Middle frontal gyrus (tissue), 1 donor: ENCODE measurements at regions not wholly inside any gene's neighbourhood (a gene's known extent, or its start where the extent isn't known, plus 50 kb on each side); places are given as distances from the start of the nearest gene placed in this dataset.
"Not testable (repeated sequence)": the region's sequence is repeated elsewhere in the genome, so short reads cannot be mapped to it uniquely, and the experiment has no call there.

Source experiments
- DNase-seq: peaks from one replicate; pipeline ENCODE4 v3.0.0-alpha.2; 2015; ENCODE audit warnings: low spot score; ENCODE audit errors: extremely low spot score

DNA sequence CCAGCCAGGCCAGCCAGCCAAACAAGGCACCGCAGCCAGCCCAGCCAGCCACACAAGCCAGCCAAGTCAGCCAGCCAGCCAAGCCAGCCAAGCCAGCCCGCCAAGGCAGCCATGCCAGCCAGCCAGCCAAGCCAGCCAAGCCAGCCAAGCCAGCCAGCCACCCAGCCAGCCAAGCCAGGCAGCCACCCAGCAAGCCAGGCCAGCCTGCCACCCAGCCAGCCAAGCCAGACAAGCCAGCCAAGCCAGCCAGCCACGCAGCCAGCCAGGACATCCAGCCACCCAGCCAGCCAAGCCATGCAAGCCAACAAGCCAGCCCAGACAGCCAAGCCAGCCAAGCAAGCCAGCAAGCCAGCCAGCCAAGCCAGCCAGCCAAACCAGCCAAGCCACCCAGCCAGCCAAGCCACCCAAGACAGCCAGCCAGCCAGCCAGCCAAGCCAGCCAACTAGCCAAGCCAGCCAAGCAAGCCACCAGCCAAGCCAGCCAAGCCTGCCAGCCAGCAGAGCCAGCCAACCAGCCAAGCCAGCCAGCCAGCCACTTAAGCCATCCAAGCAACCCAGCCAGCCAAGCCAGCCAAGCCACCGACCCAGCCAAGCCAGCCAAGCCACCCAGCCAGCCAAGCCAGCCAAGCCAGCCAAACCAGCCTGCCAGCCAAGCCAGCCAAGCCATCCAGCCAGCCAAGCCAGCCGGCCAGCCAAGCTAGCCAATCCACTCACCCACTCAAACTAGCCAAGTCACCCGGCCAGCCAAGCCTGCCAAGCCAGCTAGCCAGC is 341.3 kb upstream of the PLGLB2 start:
- DNase-seq = not testable (repeated sequence)

- not testable (repeated sequence) for DNase-seq
Measured at GRCh38 chr2:87409601-87410000, 338.3 kb upstream of the PLGLB2 start.

DNA sequence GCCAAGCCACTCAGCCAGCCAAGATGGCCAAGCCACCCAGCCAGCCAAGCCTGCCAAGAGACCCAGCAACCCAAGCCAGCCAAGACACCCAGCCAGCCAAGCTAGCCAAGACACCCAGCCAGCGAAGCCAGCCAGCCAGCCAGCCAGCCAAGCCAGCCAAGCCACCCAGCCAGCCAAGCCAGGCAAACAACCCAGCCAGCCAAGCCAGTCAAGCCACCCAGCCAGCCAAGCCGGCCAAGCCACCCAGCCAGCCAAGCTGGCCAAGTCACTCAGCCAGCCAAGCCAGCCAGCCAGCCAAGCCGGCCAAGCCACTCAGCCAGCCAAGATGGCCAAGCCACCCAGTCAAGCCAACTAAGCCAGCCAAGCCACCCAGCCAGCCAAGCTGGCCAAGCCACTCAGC is 337.5 kb upstream of the PLGLB2 start:
- not testable (repeated sequence) for DNase-seq

DNA sequence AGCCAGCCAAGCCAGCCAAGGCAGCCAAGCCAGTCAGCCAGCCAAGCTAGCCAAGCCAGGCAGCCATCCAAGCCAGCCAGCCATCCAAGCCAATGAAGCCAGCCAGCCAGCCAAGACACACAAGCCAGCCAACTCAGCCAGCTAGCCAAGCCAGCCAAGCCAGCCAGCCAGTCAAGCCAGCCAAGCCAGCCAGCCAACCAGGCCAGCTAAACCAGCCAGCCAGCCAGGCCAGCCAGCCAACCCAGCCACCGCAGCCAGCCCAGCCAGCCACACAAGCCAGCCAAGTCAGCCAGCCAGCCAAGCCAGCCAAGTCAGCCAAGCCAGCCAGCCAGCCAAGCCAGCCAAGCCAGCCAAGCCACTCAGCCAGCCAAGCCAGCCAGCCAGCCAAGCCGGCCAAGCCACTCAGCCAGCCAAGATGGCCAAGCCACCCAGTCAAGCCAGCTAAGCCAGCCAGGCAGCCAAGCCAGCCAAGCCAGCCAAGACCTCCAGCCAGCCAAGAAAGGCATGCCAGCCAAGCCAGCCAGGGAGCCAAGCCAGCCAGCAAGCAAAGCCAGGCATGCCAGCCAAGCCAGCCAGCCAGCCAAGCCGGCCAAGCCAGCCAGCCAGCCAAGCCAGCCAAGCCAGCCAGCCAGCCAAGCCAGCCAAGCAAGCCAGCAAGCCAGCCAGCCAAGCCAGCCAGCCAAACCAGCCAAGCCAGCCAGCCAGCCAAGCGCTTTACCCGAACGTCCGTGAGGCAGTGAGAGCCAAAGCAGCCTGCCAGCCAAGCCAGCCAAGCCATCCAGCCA is 335.7 kb upstream of the PLGLB2 start:
- not testable (repeated sequence) for DNase-seq

DNA sequence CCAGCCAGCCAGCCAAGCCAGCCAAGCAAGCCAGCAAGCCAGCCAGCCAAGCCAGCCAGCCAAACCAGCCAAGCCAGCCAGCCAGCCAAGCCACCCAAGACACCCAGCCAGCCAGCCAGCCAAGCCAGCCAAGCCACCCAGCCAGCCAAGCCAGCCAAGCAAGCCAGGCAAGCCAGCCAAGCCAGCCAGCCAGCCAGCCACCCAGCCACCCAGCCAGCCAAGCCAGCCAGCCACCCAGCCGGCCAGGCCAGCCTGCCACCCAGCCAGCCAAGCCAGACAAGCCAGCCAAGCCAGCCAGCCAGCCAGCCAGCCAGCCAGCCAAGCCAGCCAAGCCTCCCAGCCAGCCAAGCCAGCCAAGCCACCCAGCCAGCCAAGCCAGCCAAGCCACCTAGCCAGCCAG is 333.6 kb upstream of the PLGLB2 start:
- DNase-seq = not testable (repeated sequence)

DNA sequence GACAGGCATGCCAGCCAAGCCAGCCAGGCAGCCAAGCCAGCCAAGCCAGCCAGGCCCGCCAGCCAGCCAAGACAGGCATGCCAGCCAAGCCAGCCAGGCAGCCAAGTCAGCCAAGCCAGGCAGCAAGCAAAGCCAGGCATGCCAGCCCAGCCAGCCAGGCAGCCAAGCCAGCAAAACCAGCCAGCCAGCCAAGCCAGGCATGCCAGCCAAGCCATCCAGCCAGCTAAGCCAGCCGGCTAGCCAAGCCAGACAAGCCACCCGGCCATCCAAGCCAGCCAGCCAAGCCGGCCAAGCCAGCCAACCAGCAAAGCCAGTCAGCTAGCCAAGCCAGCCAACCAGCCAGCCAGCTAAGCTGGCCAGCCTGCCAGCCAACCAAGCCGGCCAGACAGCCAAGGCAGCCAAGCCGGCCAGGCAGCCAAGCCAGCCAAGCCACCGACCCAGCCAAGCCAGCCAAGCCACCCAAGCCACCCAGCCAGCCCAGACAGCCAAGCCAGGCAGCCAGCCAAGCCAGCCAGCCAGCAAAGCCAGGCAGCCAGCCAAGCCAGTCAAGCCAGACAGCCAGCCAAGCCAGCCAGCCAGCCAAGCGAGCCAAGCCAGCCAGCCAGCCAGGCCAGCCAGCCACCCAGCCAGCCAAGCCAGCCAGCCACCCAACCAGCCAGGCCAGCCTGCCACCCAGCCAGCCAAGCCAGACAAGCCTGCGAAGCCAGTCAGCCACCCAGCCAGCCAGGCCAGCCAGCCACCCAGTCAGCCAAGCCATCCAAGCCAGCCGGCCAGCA is 332.9 kb upstream of the PLGLB2 start:
- DNase-seq = not testable (repeated sequence)

GRCh38 chr2:87415586-87416265 is 332.2 kb upstream of the PLGLB2 start:
- DNase-seq = not testable (repeated sequence)

- DNase-seq = not testable (repeated sequence)
Measured at GRCh38 chr2:87416266-87416592, 331.7 kb upstream of the PLGLB2 start.

DNA sequence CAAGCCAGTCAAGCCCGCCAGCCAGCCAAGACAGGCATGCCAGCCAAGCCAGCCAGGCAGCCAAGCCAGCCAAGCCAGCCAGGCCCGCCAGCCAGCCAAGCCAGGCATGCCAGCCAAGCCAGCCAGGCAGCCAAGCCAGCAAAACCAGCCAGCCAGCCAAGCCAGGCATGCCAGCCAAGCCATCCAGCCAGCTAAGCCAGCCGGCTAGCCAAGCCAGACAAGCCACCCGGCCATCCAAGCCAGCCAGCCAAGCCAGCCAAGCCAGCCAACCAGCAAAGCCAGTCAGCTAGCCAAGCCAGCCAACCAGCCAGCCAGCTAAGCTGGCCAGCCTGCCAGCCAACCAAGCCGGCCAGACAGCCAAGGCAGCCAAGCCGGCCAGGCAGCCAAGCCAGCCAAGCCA is 330.7 kb upstream of the PLGLB2 start:
- not testable (repeated sequence) for DNase-seq

DNA sequence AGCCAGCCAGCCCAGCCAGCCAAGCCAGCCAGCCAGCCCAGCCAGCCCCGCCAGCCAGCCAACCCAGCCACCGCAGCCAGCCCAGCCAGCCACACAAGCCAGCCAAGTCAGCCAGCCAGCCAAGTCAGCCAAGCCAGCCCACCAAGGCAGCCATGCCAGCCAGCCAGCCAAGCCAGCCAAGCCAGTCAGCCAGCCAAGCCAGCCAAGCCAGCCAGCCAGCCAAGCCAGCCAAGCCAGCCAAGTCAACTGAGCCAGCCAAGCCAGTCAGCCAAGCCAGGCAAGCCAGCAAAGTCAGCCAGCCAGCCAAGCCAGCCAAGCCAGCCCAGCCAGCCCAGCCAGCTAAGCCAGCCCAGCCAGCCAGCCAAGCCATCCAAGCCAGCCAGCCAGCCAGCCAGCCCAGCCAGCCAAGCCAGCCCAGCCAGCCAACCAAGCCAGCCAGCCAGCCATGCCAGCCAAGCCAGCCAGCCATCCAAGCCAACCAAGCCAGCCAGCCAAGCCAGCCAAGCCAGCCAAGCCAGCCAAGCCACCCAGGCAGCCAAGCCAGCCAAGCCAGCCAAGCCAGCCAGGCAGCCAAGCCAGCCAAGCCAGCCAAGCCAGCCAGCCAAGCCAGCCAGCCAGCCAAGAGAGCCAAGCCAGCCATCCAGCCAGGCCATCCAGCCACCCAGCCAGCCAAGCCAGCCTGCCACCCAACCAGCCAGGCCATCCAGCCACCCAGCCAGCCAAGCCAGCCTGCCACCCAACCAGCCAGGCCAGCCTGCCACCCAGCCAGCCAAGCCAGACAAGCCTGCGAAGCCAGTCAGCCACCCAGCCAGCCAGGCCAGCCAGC is 329.9 kb upstream of the PLGLB2 start:
- DNase-seq = not testable (repeated sequence)

- DNase-seq = not testable (repeated sequence)
Measured at GRCh38 chr2:87418823-87419822, 328.8 kb upstream of the PLGLB2 start.

DNA sequence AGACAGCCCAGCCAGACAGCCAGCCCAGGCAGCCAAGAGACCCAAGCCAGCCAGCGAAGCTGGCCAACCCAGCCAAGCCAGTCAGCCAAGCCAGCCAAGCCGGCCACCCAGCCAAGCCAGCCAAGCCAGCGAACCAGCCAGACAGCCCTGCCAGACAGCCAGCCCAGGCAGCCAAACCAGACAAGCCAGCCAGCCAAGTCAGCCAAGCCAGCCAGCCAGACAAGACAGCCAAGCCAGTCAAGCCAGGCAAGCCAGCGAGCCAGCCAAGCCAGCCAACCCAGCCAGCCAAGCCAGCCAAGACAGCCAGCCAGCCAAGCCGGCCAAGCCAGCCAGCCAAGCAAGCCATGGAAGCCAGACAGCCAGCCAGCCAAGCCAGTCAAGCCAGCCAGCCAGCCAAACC is 327.9 kb upstream of the PLGLB2 start:
- not testable (repeated sequence) for DNase-seq

GRCh38 chr2:87420954-87421353 is 326.9 kb upstream of the PLGLB2 start:
- DNase-seq = not testable (repeated sequence)

GRCh38 chr2:87423796-87424762 is 323.8 kb upstream of the PLGLB2 start:
- DNase-seq = not testable (repeated sequence)

DNA sequence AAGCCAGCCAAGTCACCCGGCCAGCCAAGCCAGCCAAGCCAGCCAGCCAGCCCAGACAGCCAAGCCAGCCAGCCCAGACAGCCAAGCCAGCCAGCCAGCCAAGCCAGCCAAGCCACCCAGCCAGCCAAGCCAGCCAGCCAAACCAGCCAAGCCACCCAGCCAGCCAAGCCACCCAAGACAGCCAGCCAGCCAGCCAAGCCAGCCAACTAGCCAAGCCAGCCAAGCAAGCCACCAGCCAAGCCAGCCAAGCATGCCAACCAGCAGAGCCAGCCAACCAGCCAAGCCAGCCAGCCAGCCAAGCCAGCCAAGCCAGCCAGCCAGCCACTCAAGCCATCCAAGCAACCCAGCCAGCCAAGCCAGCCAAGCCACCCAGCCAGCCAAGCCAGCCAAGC is 323.1 kb upstream of the PLGLB2 start:
- not testable (repeated sequence) for DNase-seq

DNA sequence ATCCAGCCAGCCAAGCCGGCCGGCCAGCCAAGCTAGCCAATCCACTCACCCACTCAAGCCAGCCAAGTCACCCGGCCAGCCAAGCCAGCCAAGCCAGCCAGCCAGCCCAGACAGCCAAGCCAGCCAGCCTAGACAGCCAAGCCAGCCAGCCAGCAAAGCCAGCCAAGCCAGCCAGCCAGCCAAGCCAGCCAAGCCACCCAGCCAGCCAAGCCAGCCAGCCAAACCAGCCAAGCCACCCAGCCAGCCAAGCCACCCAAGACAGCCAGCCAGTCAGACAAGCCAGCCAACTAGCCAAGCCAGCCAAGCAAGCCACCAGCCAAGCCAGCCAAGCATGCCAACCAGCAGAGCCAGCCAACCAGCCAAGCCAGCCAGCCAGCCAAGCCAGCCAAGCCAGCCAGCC is 322.7 kb upstream of the PLGLB2 start:
- DNase-seq = not testable (repeated sequence)

- DNase-seq = not testable (repeated sequence)
Measured at GRCh38 chr2:87425717-87426116, 322.2 kb upstream of the PLGLB2 start.
